Breast epithelium (tissue), 3 donors: ENCODE measurements at regions not wholly inside any gene's neighbourhood (a gene's known extent, or its start where the extent isn't known, plus 50 kb on each side); places are given as distances from the start of the nearest gene placed in this dataset.

Source experiments
- POLR2A ChIP-seq: fragments of 450-650 bp; IDR thresholded peaks from one replicate; pipeline ENCODE4 v1.6.1; 2016; ENCODE audit warnings: antibody characterized with exemption, mild to moderate bottlenecking, moderate library complexity
- POLR2AphosphoS5 ChIP-seq, 3 donors: sonication (generic); formaldehyde crosslinking; IDR thresholded peaks; one replicate each; pipeline ENCODE4 v1.6.1; 2017; ENCODE audit warnings: antibody characterized with exemption in 3 of 3

DNA sequence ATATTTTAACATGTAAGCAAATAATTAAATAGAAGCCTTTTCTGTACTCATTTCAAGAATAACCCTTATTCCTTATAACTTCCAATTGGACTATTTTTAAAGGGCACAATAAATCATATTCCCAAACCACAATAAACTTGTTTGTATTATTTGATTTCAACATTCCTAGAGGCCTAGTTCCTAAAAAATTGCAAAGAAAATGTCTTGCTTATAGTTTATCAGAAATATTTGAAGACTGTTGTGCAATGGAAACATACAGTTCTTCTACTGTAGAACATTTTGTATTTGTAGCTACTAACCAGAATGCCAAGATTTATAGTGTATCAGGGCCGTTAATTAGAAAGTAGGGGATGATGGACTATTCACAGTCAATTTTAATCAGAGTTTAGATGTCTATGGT is 1037.0 kb upstream of the CDH18 start:
- TF ChIP-seq POLR2AphosphoS5 (IDR thresholded peaks at IDR 0.05): no peak
- no peak for TF ChIP-seq POLR2A
